Panc1 (cell line): ENCODE measurements at regions not wholly inside any gene's neighbourhood (a gene's known extent, or its start where the extent isn't known, plus 50 kb on each side); places are given as distances from the start of the nearest gene placed in this dataset.

Experiments
- ATAC-seq: fragments of 200-7000 bp; cut with Tn5 transposase; 2 replicates; pipeline ENCODE4 v1.9.1; 2020; ENCODE audit warnings: mild to moderate bottlenecking, moderate library complexity
- BruUV-seq: library from RNA; stranded (reverse); fragments of 400-500 nt; replicated peaks from 2 replicates; lab custom pipeline; 2021; lab: Mats Ljungman, UMichigan
- CTCF ChIA-PET: fragments of 300-600 bp; sonication (Branson Sonifier 250); formaldehyde crosslinking; loops from one replicate; lab custom pipeline; 2022; ENCODE audit warnings: antibody characterized with exemption; lab: Charles Lee
- POLR2A ChIA-PET: fragments of 300-600 bp; sonication (Branson Sonifier 250); formaldehyde crosslinking; loops from one replicate; lab custom pipeline; 2022; ENCODE audit warnings: antibody characterized with exemption; lab: Charles Lee
- DNase-seq: peaks from one replicate; pipeline ENCODE4 v3.0.0-alpha.2; 2010; ENCODE audit warnings: low read depth, low spot score
- H3K27ac ChIP-seq: 2 replicates; pipeline ENCODE4 v1.5.1; 2011; ENCODE audit warnings: mild to moderate bottlenecking, low read length, inconsistent platforms
- H3K27me3 ChIP-seq: fragments of 200-500 bp; sonication (Bioruptor generic); 2 replicates; pipeline ENCODE4 v1.6.0; 2014; ENCODE audit warnings: low read length, inconsistent platforms; ENCODE audit not compliant: control insufficient read depth, insufficient read depth
- H3K36me3 ChIP-seq: fragments of 200-500 bp; sonication (Bioruptor generic); 2 replicates; pipeline ENCODE4 v1.5.1; 2014; ENCODE audit warnings: inconsistent platforms, mild to moderate bottlenecking, low read length, moderate library complexity; ENCODE audit not compliant: control insufficient read depth, insufficient read depth
- H3K4me1 ChIP-seq: 2 replicates; pipeline ENCODE4 v1.5.1; 2011; ENCODE audit warnings: inconsistent platforms, mild to moderate bottlenecking, low read length, moderate library complexity; ENCODE audit not compliant: control insufficient read depth, insufficient read depth
- H3K4me3 ChIP-seq, 2 experiments: 2 replicates each; pipeline ENCODE4 v1.5.1; 2011 to 2012; ENCODE audit warnings: low read depth in 2 of 2, low read length in 2 of 2, mild to moderate bottlenecking in 2 of 2, inconsistent platforms in 1 of 2, moderate library complexity in 1 of 2
- H3K9me3 ChIP-seq: fragments of 200-500 bp; sonication (Bioruptor generic); 2 replicates; pipeline ENCODE4 v1.5.1; 2014; ENCODE audit warnings: low read depth, mild to moderate bottlenecking, inconsistent platforms, low read length, moderate library complexity; ENCODE audit not compliant: control insufficient read depth, insufficient read depth
- CTCF ChIP-seq: fragments of 450-650 bp; IDR thresholded peaks from 2 replicates; pipeline ENCODE4 v1.5.1; 2017; ENCODE audit warnings: mild to moderate bottlenecking
- POLR2AphosphoS5 ChIP-seq: IDR thresholded peaks from 2 replicates; pipeline ENCODE4 v1.6.1; 2012; ENCODE audit warnings: mild to moderate bottlenecking, low read depth, low read length, moderate library complexity
- SIN3A ChIP-seq: IDR thresholded peaks from 2 replicates; pipeline ENCODE4 v1.6.1; 2012; ENCODE audit warnings: low read depth, mild to moderate bottlenecking, low read length, moderate library complexity, borderline replicate concordance; ENCODE audit not compliant: insufficient read depth
- TCF7L2 ChIP-seq: IDR thresholded peaks from 2 replicates; pipeline ENCODE4 v1.6.1; 2011; ENCODE audit warnings: mild to moderate bottlenecking, low read depth, low read length, inconsistent platforms
- in situ Hi-C: cut with HindIII; loops from 2 replicates; pipeline ENCODE4 v1.10.0; 2016; ENCODE audit warnings: low sequenced_read_pairs, low pct_unique_long_range_greater_than_20kb
- intact Hi-C: fragments of 100-400 bp; cut with micrococcal nuclease; formaldehyde crosslinking; loops from one replicate; pipeline ENCODE4 v1.10.0; 2022; ENCODE audit not compliant: unreplicated experiment
- TF ChIP-seq, protein P1 (sequence below), 2 experiments: IDR thresholded peaks; 2 replicates each; pipeline ENCODE4 v1.6.1; 2011 to 2012; ENCODE audit warnings: low read depth in 2 of 2, control low read depth in 1 of 2, low read length in 1 of 2, mild to moderate bottlenecking in 1 of 2, moderate library complexity in 1 of 2; ENCODE audit not compliant: insufficient read depth in 1 of 2

DNA sequence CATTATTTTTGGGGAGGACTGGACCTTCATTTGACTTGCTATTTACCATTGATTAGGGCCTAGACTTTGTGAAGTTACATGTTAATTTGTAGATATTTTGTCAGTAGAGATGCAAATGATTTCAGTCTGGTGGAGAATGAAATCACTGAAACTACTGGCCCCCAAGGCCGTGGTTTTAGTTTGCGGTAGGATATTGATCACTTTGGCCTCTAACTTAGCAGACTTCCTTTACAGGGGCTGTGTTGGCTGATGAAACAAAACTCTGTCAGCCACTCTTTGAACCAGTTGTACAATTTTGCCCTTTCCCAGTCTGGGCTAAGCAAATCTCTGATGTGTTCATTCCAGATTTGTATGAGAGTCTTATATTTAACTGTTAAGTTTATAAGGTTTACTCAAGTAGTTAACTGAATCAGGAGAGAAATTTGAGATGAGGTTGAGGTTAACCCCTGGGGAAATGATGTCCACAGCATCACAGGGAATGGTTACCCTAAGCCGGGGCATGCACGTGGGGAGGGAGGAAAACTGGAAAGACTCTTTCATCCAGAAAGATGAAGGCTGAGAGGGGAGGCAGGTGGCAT is 105.7 kb upstream of the INSIG1 start:
- ChIA-PET POLR2A (no interaction called here), CTCF (no interaction called here)
- no peak for ATAC-seq
- BruUV-seq: no TSS peak
- H3K9me3 ChIP-seq: peaks cover 5% of the 10 kb centered on the region; the same call in 1 of the 2 replicates
- TF ChIP-seq, protein P1, sequence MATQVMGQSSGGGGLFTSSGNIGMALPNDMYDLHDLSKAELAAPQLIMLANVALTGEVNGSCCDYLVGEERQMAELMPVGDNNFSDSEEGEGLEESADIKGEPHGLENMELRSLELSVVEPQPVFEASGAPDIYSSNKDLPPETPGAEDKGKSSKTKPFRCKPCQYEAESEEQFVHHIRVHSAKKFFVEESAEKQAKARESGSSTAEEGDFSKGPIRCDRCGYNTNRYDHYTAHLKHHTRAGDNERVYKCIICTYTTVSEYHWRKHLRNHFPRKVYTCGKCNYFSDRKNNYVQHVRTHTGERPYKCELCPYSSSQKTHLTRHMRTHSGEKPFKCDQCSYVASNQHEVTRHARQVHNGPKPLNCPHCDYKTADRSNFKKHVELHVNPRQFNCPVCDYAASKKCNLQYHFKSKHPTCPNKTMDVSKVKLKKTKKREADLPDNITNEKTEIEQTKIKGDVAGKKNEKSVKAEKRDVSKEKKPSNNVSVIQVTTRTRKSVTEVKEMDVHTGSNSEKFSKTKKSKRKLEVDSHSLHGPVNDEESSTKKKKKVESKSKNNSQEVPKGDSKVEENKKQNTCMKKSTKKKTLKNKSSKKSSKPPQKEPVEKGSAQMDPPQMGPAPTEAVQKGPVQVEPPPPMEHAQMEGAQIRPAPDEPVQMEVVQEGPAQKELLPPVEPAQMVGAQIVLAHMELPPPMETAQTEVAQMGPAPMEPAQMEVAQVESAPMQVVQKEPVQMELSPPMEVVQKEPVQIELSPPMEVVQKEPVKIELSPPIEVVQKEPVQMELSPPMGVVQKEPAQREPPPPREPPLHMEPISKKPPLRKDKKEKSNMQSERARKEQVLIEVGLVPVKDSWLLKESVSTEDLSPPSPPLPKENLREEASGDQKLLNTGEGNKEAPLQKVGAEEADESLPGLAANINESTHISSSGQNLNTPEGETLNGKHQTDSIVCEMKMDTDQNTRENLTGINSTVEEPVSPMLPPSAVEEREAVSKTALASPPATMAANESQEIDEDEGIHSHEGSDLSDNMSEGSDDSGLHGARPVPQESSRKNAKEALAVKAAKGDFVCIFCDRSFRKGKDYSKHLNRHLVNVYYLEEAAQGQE (IDR thresholded peaks at IDR 0.05; ENCODE audit: insufficient read depth in 1 of 2, low read depth in 2 of 2, low read length in 1 of 2): no peak
- TF ChIP-seq SIN3A: no peak
- TF ChIP-seq CTCF: no peak
- no peak for TF ChIP-seq POLR2AphosphoS5
- no peak for TF ChIP-seq TCF7L2
- no peaks in the 10 kb centered on the region for H3K27me3 ChIP-seq
- no peak for DNase-seq
- H3K4me3 ChIP-seq: no peak overlapping the region
- no peaks in the 10 kb centered on the region for H3K4me1 ChIP-seq
- in situ Hi-C loops (no loop called here), intact Hi-C loops (loop anchor here (2.0 to 5.0 kb wide), 2 partner anchors 105 to 153 kb away; partner anchors contain the start of gene INSIG1)
- H3K27ac ChIP-seq: no peak overlapping the region
- no peaks in the 10 kb centered on the region for H3K36me3 ChIP-seq

GRCh38 chr7:155192961-155193640 is 104.6 kb upstream of the INSIG1 start:
- Histone ChIP-seq H3K27me3 (no peaks in the 10 kb centered on the region), H3K4me1 (no peaks in the 10 kb centered on the region), H3K4me3 (no peak overlapping the region), H3K36me3 (no peaks in the 10 kb centered on the region), H3K27ac (no peak overlapping the region), H3K9me3 (peaks cover 5% of the 10 kb centered on the region; the same call in 1 of the 2 replicates)
- no peak for DNase-seq
- TF ChIP-seq POLR2AphosphoS5 (no peak), TCF7L2 (no peak), CTCF (no peak), SIN3A (no peak)
- TF ChIP-seq, protein P1 (IDR thresholded peaks at IDR 0.05; ENCODE audit: insufficient read depth in 1 of 2, low read depth in 2 of 2, low read length in 1 of 2): no peak
- ATAC-seq: no peak
- intact Hi-C loops: loop anchor here (5.0 kb wide), 1 partner anchor 104 kb away; the partner anchor contains the start of gene INSIG1
- no TSS peak for BruUV-seq
- ChIA-PET CTCF (no interaction called here), POLR2A (no interaction called here)
- in situ Hi-C loops: no loop called here
